SK-N-MC (cell line): ENCODE measurements at regions not wholly inside any gene's neighbourhood (a gene's known extent, or its start where the extent isn't known, plus 50 kb on each side); places are given as distances from the start of the nearest gene placed in this dataset.

Experiments used
- EZH2 ChIP-seq: fragments of 200-600 bp; sonication (generic); IDR thresholded peaks from one replicate; pipeline ENCODE4 v1.6.1; 2017; ENCODE audit warnings: antibody characterized with exemption
- FOXP2 ChIP-seq: optimal IDR thresholded peaks from 2 replicates; pipeline ENCODE3; 2011; ENCODE audit warnings: mild to moderate bottlenecking, moderate library complexity; ENCODE audit not compliant: insufficient read depth; ENCODE audit errors: extremely low read length, control extremely low read depth
- POLR2AphosphoS5 ChIP-seq: IDR thresholded peaks from 2 replicates; pipeline ENCODE4 v1.6.1; 2012; ENCODE audit warnings: mild to moderate bottlenecking, low read depth, low read length, borderline replicate concordance

DNA sequence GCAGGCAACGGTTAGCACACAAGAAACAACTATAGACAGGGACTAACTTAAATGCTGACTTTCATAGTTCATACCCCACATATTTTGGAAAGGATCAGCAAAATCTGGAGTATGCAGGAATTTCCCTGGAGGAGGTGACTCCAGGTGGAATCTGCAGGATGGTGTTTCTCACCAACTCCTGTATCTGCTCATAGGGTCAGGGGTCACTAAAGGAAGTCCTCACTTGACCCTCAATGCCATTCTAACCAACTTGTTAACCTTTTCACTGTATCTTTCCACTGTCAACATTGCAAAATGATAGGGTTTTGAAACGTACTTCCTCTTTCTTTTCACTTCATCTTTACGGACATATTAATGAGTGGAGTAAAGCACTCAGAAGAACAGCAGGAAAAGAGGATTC, 207.0 kb upstream of the CXCR4 start:
- TF ChIP-seq POLR2AphosphoS5 (no peak), EZH2 (no peak), FOXP2 (no peak)
